CD4-positive, alpha-beta T cell treated with Interleukin-2 at 100 ng/mL for 4 hours (primary cell): ENCODE measurements at regions not wholly inside any gene's neighbourhood (a gene's known extent, or its start where the extent isn't known, plus 50 kb on each side); places are given as distances from the start of the nearest gene placed in this dataset.

Experiments
- DNase-seq: peaks from one replicate; pipeline ENCODE4 v3.0.0-alpha.2; 2020; ENCODE audit warnings: low spot score

- DNase-seq = no peak
Measured at GRCh38 chrX:40177942-40178715, 80.4 kb upstream of the BCOR start.

- no peak for DNase-seq
Measured at GRCh38 chrX:40177489-40177888, 79.7 kb upstream of the BCOR start.

- DNase-seq = no peak
Measured at GRCh38 chrX:40177117-40177430, 79.3 kb upstream of the BCOR start.

GRCh38 chrX:40176351-40177116, 78.8 kb upstream of the BCOR start:
- peak; percentile 66 for DNase-seq

- peak; percentile 75 for DNase-seq
Measured at GRCh38 chrX:40175511-40176350, 78.0 kb upstream of the BCOR start.

- DNase-seq = no peak
Measured at GRCh38 chrX:40174854-40175510, 77.2 kb upstream of the BCOR start.

- no peak for DNase-seq
Measured at GRCh38 chrX:40174001-40174853, 76.5 kb upstream of the BCOR start.

GRCh38 chrX:40173143-40174000, 75.6 kb upstream of the BCOR start:
- no peak for DNase-seq

GRCh38 chrX:40172401-40173142, 74.8 kb upstream of the BCOR start:
- no peak for DNase-seq

- no peak for DNase-seq
Measured at GRCh38 chrX:40171513-40172400, 74.0 kb upstream of the BCOR start.

GRCh38 chrX:40170830-40171512, 73.2 kb upstream of the BCOR start:
- no peak for DNase-seq

- peak; percentile 88 for DNase-seq
Measured at GRCh38 chrX:40169193-40170101, 71.7 kb upstream of the BCOR start.

- DNase-seq = no peak
Measured at GRCh38 chrX:40168480-40169011, 70.8 kb upstream of the BCOR start.

- no peak for DNase-seq
Measured at GRCh38 chrX:40167850-40168479, 70.2 kb upstream of the BCOR start.

GRCh38 chrX:40167233-40167849, 69.6 kb upstream of the BCOR start:
- no peak for DNase-seq

GRCh38 chrX:40166582-40166981, 68.8 kb upstream of the BCOR start:
- no peak for DNase-seq
